Skeletal muscle satellite cell (primary cell): ENCODE measurements at regions not wholly inside any gene's neighbourhood (a gene's known extent, or its start where the extent isn't known, plus 50 kb on each side); places are given as distances from the start of the nearest gene placed in this dataset.
"Not testable (repeated sequence)": the region's sequence is repeated elsewhere in the genome, so short reads cannot be mapped to it uniquely, and the experiment has no call there.

Experiments
- H3K27me3 ChIP-seq: 2 replicates; pipeline ENCODE4 v1.7.0; 2013; ENCODE audit warnings: low read length; ENCODE audit not compliant: control insufficient read depth, insufficient read depth
- H3K36me3 ChIP-seq: 2 replicates; pipeline ENCODE4 v1.7.0; 2013; ENCODE audit warnings: mild to moderate bottlenecking, control low read depth, low read length; ENCODE audit not compliant: insufficient read depth
- H3K4me1 ChIP-seq: 2 replicates; pipeline ENCODE4 v1.7.0; 2013; ENCODE audit warnings: low read length; ENCODE audit not compliant: control insufficient read depth, insufficient read depth
- H3K4me2 ChIP-seq: 2 replicates; pipeline ENCODE4 v1.7.0; 2013; ENCODE audit warnings: mild to moderate bottlenecking, low read length
- H3K4me3 ChIP-seq: 2 replicates; pipeline ENCODE4 v1.7.0; 2013; ENCODE audit warnings: low read length
- H3K9ac ChIP-seq: 2 replicates; pipeline ENCODE4 v1.7.0; 2013; ENCODE audit warnings: mild to moderate bottlenecking, low read depth, low read length, moderate library complexity
- H3K9me3 ChIP-seq: replicated peaks from 2 replicates; pipeline ENCODE4 v1.7.0; 2013; ENCODE audit warnings: mild to moderate bottlenecking, control low read depth, low read length

DNA sequence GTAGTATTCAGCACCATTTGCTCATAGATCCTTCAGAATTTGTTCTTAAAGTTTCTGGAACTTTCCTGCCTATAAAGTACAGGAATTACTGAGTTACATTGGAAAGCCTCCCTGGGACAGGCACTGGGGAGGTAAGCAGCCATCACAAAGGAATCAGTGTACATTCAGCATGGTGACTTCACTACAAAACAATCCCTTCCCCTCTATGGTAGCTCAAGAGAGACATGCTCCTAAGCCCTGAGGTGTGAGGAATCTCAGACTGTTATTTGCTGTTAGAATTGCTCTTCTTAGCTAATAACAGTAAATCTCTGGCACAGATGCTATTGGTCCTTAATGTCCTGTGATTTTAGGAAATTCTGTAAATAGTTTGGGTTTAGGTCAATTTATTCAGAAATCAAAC lies 1898.0 kb upstream of the PCDH7 start:
- Histone ChIP-seq H3K9me3 (no peaks in the 10 kb centered on the region), H3K9ac (no peak overlapping the region), H3K4me2 (no peak overlapping the region), H3K4me3 (no peak overlapping the region), H3K4me1 (no peaks in the 10 kb centered on the region), H3K36me3 (no peaks in the 10 kb centered on the region), H3K27me3 (no peaks in the 10 kb centered on the region)

DNA sequence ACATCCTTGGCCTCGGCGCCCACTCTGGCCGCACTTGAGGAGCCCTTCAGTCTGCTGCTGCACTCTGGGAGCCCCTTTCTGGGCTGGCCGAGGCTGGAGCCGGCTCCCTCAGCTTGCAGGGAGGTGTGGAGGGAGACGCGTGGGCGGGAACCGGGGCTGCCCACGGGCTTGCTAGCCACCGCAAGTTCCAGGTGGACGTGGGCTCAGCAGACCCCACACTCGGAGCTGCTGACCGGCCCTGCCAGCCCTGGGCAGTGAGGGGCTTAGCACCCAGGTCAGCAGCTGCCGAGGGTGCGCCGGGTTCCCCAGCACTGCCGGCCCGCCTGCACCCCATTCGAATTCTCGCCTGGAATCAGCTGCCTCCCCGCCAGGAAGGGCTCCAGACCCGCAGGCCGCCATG lies 1892.3 kb upstream of the PCDH7 start:
- H3K4me2 ChIP-seq, result no peak overlapping the region
- H3K4me3 ChIP-seq, result no peak overlapping the region
- H3K4me1 ChIP-seq, result no peaks in the 10 kb centered on the region
- no peak overlapping the region for H3K9ac ChIP-seq
- H3K36me3 ChIP-seq, result no peaks in the 10 kb centered on the region
- H3K9me3 ChIP-seq, result no peaks in the 10 kb centered on the region
- H3K27me3 ChIP-seq, result no peaks in the 10 kb centered on the region

DNA sequence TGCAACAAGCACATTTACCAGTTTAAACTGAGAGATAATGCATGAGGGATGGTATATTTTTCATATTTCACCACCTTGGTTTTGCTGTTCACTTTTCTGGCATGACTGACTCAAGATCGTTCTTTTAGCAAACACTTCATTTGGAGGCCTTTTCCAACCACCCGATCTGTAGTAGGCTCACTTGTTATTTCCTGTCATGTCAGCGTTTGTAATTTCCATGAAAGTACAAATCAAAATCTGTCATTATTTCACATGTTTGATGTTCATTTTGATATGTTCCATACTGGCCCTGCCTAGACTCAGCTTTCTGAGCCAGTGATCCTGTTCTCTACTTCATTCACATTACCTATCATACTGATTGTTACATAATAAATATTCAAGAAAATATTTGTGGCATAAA lies 1888.3 kb upstream of the PCDH7 start:
- no peaks in the 10 kb centered on the region for H3K27me3 ChIP-seq
- H3K4me3 ChIP-seq, result no peak overlapping the region
- no peaks in the 10 kb centered on the region for H3K36me3 ChIP-seq
- H3K4me2 ChIP-seq, result no peak overlapping the region
- no peaks in the 10 kb centered on the region for H3K4me1 ChIP-seq
- no peak overlapping the region for H3K9ac ChIP-seq
- no peaks in the 10 kb centered on the region for H3K9me3 ChIP-seq

DNA sequence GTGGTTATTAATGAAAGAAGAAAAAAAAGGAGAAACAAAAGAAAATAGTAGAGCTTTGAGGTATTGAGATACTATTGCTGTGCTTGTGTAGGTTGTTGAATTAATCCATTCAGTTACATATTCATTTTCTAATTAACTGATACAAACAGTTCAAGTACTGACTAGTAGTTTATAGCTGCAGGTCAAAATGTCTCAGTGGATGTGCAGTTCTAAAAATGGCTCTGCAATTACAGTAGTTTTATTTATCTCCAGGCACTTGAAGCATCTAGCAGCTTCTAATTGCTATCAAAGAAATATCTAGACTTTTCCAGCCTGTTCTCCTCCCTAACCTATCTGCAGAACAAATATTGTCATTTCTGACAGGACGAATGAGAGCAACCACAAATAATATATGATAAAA lies 1887.7 kb upstream of the PCDH7 start:
- no peaks in the 10 kb centered on the region for H3K36me3 ChIP-seq
- H3K9me3 ChIP-seq, result no peaks in the 10 kb centered on the region
- H3K9ac ChIP-seq, result no peak overlapping the region
- no peak overlapping the region for H3K4me2 ChIP-seq
- no peak overlapping the region for H3K4me3 ChIP-seq
- no peaks in the 10 kb centered on the region for H3K4me1 ChIP-seq
- no peaks in the 10 kb centered on the region for H3K27me3 ChIP-seq

DNA sequence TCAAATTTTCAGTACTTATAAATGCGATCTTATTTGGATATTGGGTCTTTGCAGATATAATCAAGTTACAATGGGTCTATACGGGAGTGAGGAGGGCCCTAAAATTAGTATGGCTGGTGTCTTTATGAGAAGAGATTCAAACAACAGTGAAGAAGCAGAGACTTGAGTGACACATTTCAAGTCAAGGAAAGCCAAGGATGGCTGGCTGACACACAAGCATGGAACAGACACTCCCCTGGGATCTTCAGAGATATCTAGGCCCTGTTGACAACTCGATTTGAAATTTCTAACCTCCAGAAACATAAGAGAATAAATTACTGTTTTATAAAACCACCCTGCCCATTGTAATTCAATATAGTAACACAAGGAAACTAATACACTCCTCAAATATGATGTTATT lies 1886.0 kb upstream of the PCDH7 start:
- Histone ChIP-seq H3K9ac (no peak overlapping the region), H3K27me3 (no peaks in the 10 kb centered on the region), H3K4me1 (no peaks in the 10 kb centered on the region), H3K9me3 (no peaks in the 10 kb centered on the region), H3K36me3 (no peaks in the 10 kb centered on the region), H3K4me3 (no peak overlapping the region), H3K4me2 (no peak overlapping the region)

DNA sequence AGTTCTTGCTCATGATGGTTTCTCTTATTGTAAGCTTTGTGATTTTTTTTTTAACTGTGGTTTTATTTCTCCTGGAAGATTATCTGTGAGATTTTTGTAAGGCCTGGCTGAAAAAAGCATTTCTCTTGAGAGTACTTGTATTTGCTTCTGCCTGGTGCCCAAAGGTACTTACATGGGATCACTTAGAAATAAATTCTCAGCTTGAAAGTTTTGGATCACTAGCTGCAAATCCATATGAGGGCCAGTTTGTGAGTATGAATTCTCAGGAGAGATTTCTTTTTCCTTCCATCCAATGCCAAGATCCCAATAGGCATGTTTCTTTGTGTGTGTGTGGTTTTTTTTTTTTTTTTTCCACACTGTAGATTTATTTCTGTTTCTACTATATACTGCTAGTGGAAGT lies 1884.7 kb upstream of the PCDH7 start:
- H3K9me3 ChIP-seq, result no peaks in the 10 kb centered on the region
- no peaks in the 10 kb centered on the region for H3K4me1 ChIP-seq

DNA sequence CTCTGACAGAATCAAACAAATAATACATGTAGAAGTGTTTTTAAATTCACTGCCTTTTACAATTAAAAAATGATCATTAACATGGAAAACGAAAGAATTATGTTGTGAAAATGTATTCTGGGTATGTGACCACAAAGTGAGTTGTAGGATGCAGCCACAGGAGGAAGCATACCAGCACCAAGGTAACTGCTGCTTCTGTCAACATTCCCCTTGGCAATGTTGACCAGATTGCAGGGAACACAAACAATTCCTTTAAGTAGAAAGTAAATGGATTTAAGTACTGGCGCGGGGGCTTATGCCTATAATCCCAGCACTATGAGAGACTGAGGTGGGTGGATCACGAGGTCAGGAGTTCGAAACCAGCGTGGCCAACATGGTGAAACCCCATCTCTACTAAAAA lies 1877.9 kb upstream of the PCDH7 start:
- H3K4me1 ChIP-seq, result no peaks in the 10 kb centered on the region
- H3K27me3 ChIP-seq, result no peaks in the 10 kb centered on the region
- H3K4me3 ChIP-seq, result no peak overlapping the region
- no peak overlapping the region for H3K9ac ChIP-seq
- no peaks in the 10 kb centered on the region for H3K9me3 ChIP-seq
- H3K36me3 ChIP-seq, result no peaks in the 10 kb centered on the region
- no peak overlapping the region for H3K4me2 ChIP-seq

More for the DNA sequence above, 1884.7 kb upstream of the PCDH7 start:
- Histone ChIP-seq H3K9ac (no peak overlapping the region), H3K36me3 (no peaks in the 10 kb centered on the region), H3K27me3 (no peaks in the 10 kb centered on the region), H3K4me3 (no peak overlapping the region), H3K4me2 (no peak overlapping the region)

DNA sequence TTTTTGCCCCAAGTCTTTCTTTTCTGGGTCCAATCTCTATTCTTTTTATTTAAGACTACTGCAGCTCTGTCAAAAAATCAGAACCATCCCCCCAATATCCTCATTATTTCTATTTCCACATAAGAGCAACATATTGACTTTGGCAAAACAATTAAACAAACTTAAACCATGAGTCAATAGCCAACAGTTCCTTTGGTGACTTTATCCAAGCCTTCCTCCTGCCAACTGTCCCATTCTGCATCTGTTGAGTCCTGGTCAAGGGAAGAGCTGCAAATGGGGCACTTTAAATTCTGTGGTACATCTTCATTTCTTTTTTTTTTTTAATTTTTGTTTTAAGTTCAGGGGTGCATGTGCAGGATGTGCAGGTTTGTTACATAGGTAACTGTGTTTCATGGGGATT lies 1875.0 kb upstream of the PCDH7 start:
- H3K9ac ChIP-seq, result no peak overlapping the region
- no peaks in the 10 kb centered on the region for H3K9me3 ChIP-seq
- no peaks in the 10 kb centered on the region for H3K36me3 ChIP-seq
- no peaks in the 10 kb centered on the region for H3K4me1 ChIP-seq
- H3K27me3 ChIP-seq, result no peaks in the 10 kb centered on the region
- H3K4me3 ChIP-seq, result no peak overlapping the region
- H3K4me2 ChIP-seq, result no peak overlapping the region

DNA sequence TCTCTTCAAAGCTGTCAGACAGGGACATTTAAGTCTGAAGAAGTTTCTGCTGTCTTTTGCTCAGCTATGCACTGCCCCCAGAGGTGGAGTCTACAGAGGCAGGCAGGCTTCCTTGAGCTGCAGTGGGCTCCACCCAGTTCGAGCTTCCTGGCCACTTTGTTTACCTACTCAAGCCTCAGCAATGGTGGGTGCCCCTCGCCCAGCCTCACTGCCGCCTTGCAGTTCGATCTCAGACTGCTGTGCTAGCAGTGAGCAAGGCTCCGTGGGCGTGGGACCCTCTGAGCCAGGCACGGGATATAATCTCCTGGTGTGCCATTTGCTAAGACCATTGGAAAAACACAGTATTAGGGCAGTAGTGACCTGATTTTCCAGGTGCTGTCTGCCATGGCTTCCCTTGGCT lies 1863.1 kb upstream of the PCDH7 start:
- H3K4me2 ChIP-seq, H3K4me1 ChIP-seq, H3K9me3 ChIP-seq, H3K36me3 ChIP-seq, H3K9ac ChIP-seq, H3K4me3 ChIP-seq, H3K27me3 ChIP-seq: not testable (repeated sequence)

DNA sequence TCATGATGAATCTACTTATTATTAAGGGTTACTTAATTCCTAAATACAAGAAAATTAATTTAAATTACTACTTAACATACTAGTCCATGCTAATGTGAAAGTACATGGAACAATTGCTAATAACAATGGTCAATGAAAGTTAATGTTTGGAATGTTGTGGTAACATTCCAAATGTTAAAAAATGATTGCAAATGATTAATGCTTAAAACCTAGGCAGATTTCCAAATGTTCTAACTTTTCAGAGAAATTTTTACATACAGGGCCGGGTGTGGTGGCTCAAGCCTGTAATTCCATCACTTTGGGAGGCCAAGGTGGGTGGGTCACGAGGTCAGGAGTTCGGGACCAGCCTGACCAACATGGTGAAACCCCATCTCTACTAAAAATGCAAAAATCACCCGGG lies 1851.3 kb upstream of the PCDH7 start:
- no peaks in the 10 kb centered on the region for H3K27me3 ChIP-seq

DNA sequence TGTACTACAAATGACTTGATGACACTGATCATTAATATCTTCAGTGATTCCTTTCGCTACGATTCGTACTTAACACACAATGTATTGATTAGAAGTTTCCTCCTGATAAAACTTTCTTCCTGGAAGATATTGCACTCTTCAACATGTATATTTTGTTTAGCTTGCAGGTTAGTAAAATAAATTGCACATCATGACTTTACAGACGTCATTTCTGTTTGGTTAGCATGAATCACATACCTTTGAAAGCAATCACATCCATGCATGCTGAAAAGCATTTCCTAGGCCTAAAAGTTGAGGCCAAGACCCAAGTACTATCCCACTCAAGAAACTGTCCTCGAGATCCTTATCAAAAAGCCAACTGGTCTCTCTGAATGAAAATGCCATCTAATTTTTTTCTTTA lies 1841.0 kb upstream of the PCDH7 start:
- Histone ChIP-seq H3K27me3 (no peaks in the 10 kb centered on the region), H3K4me1 (peaks cover 8% of the 10 kb centered on the region), H3K4me2 (no peak overlapping the region), H3K4me3 (no peak overlapping the region), H3K9me3 (no peaks in the 10 kb centered on the region), H3K9ac (no peak overlapping the region), H3K36me3 (no peaks in the 10 kb centered on the region)

More for the DNA sequence above, 1851.3 kb upstream of the PCDH7 start:
- no peaks in the 10 kb centered on the region for H3K4me1 ChIP-seq
- H3K4me2 ChIP-seq, result no peak overlapping the region
- no peaks in the 10 kb centered on the region for H3K9me3 ChIP-seq
- no peak overlapping the region for H3K9ac ChIP-seq
- H3K4me3 ChIP-seq, result no peak overlapping the region
- H3K36me3 ChIP-seq, result no peaks in the 10 kb centered on the region

DNA sequence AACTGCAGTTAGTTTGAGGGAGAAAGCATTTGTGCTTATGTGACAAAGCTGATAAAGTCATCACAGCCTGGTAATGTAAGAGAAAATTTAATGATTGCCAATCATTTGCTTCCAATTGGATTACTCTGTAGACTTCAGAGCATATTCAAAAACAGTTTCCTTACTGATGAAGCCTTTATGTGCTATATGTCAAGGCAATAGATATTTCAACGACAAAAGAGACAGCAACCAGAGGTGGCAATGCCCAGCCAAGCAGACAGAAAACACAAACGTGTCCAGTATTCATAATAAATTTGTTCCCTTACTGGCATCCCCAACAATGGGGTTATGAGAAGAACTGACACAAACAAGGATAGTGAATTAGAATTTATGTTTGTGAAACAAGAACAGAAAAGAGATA lies 1840.3 kb upstream of the PCDH7 start:
- H3K36me3 ChIP-seq, result no peaks in the 10 kb centered on the region
- H3K9me3 ChIP-seq, result no peaks in the 10 kb centered on the region
- no peak overlapping the region for H3K4me2 ChIP-seq

More for the DNA sequence above, 1840.3 kb upstream of the PCDH7 start:
- Histone ChIP-seq H3K4me1 (peaks cover 8% of the 10 kb centered on the region), H3K4me3 (no peak overlapping the region), H3K9ac (no peak overlapping the region), H3K27me3 (no peaks in the 10 kb centered on the region)
